IPS-18a (cell line): ENCODE measurements at regions not wholly inside any gene's neighbourhood (a gene's known extent, or its start where the extent isn't known, plus 50 kb on each side); places are given as distances from the start of the nearest gene placed in this dataset.
"Not testable (repeated sequence)": the region's sequence is repeated elsewhere in the genome, so short reads cannot be mapped to it uniquely, and the experiment has no call there.

Experiments
- H3K27ac ChIP-seq: one replicate; pipeline ENCODE4 v1.5.1; 2013; ENCODE audit warnings: low read length
- H3K27me3 ChIP-seq: one replicate; pipeline ENCODE4 v1.6.1; 2013; ENCODE audit warnings: mild to moderate bottlenecking, low read length; ENCODE audit not compliant: control insufficient read depth, insufficient read depth
- H3K36me3 ChIP-seq: one replicate; pipeline ENCODE4 v1.6.1; 2013; ENCODE audit warnings: low read depth, low read length; ENCODE audit not compliant: control insufficient read depth
- H3K4me1 ChIP-seq: one replicate; pipeline ENCODE4 v1.6.1; 2013; ENCODE audit warnings: low read depth, low read length; ENCODE audit not compliant: control insufficient read depth
- H3K4me3 ChIP-seq: one replicate; pipeline ENCODE4 v1.5.1; 2013; ENCODE audit warnings: low read length
- H3K9ac ChIP-seq: one replicate; pipeline ENCODE4 v1.6.1; 2013; ENCODE audit warnings: mild to moderate bottlenecking, low read length, moderate library complexity
- H3K9me3 ChIP-seq: one replicate; pipeline ENCODE4 v1.6.1; 2013; ENCODE audit warnings: low read depth, low read length; ENCODE audit not compliant: control insufficient read depth

- H3K27ac ChIP-seq, H3K4me3 ChIP-seq, H3K36me3 ChIP-seq, H3K4me1 ChIP-seq, H3K9ac ChIP-seq, H3K27me3 ChIP-seq, H3K9me3 ChIP-seq: not testable (repeated sequence)
These were observed 133.2 kb upstream of the LRRC61 start for GRCh38 chr7:150189963-150190362.

GRCh38 chr7:150192541-150192940 lies 130.6 kb upstream of the LRRC61 start:
- not testable (repeated sequence) for H3K4me1 ChIP-seq, H3K9ac ChIP-seq, H3K36me3 ChIP-seq, H3K9me3 ChIP-seq, H3K27ac ChIP-seq, H3K27me3 ChIP-seq, H3K4me3 ChIP-seq

- H3K27ac ChIP-seq, H3K4me1 ChIP-seq, H3K36me3 ChIP-seq, H3K9me3 ChIP-seq, H3K9ac ChIP-seq, H3K27me3 ChIP-seq, H3K4me3 ChIP-seq: not testable (repeated sequence)
These were observed 129.3 kb upstream of the LRRC61 start for GRCh38 chr7:150193866-150194265.
